HTR-8/SVneo (cell line): ENCODE measurements at regions not wholly inside any gene's neighbourhood (a gene's known extent, or its start where the extent isn't known, plus 50 kb on each side); places are given as distances from the start of the nearest gene placed in this dataset.

Experiments used
- DNase-seq: peaks from one replicate; pipeline ENCODE4 v3.0.0; 2011; ENCODE audit warnings: low spot score, mixed read lengths; ENCODE audit not compliant: insufficient read length
- FAIRE-seq: peaks from 2 replicates; lab custom pipeline; 2011; peaks lifted over from hg19 to GRCh38; lab: Jason Lieb, UNC

DNA sequence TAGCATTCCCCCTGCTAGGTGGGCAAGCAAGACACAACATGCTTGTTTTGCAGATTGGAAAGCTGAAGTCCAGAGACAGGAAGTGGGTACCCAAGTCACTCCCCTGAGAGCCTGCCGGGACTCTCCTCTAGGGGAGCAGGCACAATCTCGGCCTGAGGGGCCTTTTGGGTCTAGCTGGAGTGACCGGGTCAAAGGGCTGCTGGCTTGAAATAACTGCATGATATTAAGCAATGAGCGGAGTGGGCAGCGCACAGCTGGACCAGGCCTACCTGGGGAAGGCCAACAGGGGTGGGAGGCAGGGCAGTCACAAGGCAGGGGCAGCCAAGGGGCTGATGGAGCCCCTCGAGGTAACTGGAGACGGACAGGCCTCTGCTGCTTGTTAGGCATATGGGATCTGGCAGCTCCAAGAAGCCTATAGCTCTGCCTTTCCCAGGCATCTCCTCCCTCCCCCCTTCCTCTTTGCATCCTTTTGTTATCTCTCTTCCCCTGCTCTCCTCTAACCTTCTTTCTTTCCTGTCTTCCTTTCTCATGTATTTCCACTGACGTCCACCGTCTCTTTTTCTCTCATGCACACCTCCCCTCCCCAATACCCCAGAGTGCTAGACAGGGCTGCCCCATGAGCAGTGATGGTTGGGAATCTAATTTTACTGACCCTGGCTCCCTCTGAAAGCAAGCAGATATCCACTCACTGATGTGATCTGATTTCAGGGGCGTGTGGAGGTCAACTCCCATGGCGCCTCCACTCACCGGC is 237.5 kb downstream of the LOXHD1 start:
- no peak for DNase-seq
- no peak for FAIRE-seq

DNA sequence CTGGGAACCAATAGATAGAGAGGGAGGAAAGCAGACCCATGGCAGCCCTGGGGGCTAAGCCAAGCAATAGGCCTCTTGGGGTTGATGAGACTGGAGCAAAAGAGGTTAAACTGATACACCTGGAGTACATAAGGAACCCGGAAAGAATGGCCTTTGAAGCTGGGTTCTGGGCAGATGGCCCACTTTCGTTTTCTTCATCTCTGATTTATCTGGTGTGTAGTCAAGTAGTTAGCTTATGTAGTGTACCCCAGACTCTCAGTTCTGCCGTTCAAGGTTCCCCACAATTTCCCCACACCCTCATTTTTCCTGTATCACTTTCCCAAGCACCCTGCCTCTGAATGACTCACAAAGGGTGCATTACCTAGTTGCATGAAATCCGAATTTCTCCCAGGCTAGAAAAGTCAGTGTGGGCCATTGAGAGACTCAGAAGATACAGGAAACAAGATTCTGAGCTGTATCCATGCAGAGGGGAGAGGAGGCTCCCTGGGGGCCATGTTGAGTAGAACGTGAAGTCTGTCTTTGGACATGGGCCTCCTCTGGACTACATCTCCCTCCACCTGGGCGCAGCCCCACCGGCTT is 235.0 kb downstream of the LOXHD1 start:
- no peak for FAIRE-seq
- DNase-seq = no peak

DNA sequence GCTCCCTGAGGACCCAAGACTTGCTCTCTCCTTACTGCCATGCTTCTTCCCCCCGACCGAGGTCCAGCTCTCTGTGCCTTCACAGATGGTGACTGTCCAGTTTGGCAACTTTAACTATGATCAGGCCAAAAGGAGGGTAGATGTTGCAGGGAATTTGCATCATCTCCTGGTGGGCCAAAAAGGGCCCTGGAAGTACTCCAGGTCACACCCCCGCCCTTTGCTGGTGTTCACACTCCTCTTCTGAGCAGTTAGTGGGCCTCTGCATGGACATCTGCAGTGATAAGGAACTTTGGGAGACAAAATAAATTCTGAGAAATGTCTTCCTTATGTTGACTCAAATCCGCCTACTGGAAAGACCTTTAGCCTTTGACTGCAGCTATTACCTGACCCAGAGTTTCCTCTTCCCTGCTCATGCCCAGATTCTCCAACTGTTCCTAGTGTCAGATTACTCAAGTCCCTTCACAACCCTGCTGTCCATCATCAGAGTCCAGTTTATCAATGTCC is 234.4 kb downstream of the LOXHD1 start:
- FAIRE-seq (no peak), DNase-seq (no peak)

DNA sequence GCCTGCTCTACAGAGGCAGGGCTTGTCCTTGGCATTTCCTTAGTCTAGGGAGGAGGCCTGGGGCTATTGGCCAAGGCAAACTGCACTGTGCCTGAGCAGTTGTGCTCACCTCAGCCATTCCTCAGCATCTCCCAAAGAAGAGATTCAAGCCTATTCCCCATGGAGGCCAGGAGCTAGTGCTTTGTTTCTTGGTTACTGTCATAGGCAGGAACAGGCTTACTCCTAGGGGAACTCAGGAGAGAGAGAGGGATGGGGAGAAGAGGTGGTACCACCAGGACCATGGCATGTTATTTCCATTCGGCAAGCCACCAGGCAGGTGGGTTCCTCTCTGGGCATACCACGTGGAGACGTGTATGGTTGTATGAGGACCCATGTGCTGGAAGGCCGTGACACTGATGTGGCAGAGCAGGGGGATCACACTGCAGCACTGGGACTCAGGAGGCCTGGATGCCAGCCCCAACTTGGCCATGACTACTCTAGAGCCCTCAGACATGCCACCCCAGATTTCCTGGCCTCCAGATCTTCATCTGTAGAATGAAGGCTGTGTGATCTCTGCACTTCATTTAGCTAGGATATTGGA is 233.7 kb downstream of the LOXHD1 start:
- no peak for DNase-seq
- FAIRE-seq = no peak

DNA sequence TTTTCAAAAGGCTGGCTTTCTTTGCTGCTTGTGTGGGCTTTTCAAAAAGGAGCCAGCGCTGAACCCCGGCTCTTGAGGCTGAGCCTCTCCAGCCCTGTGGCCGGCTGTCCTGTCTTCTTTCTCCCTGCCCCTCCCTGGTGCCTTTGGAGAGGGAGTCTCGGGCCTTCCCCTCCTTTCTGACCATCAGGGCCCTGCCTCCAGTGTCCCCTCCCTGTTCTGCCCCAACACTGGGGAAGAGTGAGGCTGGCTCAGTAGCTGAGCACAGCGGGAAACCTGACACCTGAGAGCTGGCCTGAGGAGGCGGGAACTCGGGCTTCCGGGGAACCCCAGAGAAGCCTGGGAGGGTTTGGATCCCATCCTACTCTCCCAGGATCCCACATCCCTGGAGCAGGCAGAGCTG is 232.1 kb downstream of the LOXHD1 start:
- FAIRE-seq = no peak

DNA sequence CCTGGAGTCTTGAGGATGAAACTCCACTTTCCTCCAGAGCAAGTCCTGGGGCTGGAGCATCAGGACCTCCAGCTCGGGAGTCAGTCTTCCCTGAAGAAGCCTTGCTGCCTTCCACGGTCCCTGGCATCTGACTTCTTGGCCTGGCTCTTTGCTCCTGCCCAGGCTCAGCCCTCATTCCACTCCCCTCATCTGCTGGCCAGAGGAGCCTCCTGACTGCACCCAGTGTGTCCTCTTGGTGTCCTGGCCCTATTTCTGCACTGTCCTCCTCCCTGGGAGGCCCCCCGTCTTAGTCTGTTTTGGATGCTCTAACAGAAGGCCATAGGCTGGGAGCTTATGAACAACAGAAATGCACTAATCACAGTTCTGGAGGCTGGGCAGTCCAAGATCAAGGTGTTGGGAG is 231.5 kb downstream of the LOXHD1 start:
- no peak for FAIRE-seq

More for the DNA sequence above, 232.1 kb downstream of the LOXHD1 start:
- DNase-seq = peak; percentile 13

DNA sequence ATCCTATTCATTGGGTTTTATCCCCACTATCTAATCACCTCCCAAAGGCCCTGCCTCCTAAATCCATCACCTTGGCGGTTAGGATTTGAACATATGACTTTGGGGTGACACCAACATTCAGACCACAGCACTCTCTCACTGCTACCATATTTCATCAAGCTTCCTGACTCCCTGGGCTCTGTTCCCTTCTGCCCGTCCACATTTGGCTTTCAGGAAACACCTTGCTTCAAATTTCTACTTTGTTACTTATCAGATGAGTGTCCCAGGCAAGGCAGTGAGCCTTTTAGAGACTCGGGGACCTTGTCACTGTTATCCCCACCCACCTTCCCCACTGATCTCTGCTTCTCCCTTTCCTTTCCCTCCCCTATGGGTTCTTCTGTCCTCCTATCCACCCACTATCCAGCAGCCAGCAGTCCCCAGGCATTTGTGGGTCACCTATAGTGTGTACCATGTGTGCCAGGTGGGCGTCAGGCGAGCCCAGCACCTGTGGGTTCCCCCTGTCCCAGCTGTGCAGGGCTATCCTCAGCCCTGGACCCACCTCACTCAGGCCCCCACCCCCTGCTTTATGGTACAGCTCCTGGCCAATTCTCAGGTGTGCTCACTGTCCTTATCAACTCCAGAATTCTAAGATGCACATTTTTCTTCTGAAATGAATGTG is 230.9 kb downstream of the LOXHD1 start:
- no peak for FAIRE-seq

More for the DNA sequence above, 231.5 kb downstream of the LOXHD1 start:
- no peak for DNase-seq

DNA sequence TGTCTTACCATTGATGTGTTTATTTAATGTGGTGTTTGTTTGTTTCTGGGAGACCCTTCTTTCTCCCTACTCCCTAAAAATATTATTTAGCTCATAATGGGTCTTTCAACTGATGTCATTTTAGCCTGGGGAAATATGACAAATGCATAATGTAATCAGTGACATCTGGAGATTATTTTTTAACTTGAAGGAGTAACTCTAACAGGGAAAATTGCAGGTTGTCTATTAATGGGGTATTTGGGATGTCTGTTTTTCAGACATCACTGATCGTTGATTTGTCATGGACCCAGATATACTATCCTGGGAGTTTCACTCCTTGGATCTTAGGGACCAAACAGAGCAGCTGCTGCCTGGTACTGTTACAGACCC is 230.4 kb downstream of the LOXHD1 start:
- DNase-seq (no peak), FAIRE-seq (no peak)

More for the DNA sequence above, 230.9 kb downstream of the LOXHD1 start:
- DNase-seq = no peak
